Prostate gland (tissue), 2 donors: ENCODE measurements at regions not wholly inside any gene's neighbourhood (a gene's known extent, or its start where the extent isn't known, plus 50 kb on each side); places are given as distances from the start of the nearest gene placed in this dataset.

Source experiments
- POLR2A ChIP-seq: fragments of 450-650 bp; IDR thresholded peaks from one replicate; pipeline ENCODE4 v1.6.1; 2016; ENCODE audit warnings: antibody characterized with exemption, mild to moderate bottlenecking
- POLR2AphosphoS5 ChIP-seq: sonication (generic); formaldehyde crosslinking; IDR thresholded peaks from one replicate; pipeline ENCODE4 v1.6.1; 2017; ENCODE audit warnings: antibody characterized with exemption
- TF ChIP-seq, protein P1 (sequence below), 4 experiments: fragments of 200-600 bp in 2 of 4; fragments of 450-650 bp in 2 of 4; sonication (generic) in 2 of 4; IDR thresholded peaks; 1 replicate in 3 of 4; 2 replicates in 1 of 4; pipeline ENCODE4 v1.5.1; 2016 to 2019; ENCODE audit warnings: antibody characterized with exemption in 4 of 4, mild to moderate bottlenecking in 2 of 4, moderate library complexity in 2 of 4

DNA sequence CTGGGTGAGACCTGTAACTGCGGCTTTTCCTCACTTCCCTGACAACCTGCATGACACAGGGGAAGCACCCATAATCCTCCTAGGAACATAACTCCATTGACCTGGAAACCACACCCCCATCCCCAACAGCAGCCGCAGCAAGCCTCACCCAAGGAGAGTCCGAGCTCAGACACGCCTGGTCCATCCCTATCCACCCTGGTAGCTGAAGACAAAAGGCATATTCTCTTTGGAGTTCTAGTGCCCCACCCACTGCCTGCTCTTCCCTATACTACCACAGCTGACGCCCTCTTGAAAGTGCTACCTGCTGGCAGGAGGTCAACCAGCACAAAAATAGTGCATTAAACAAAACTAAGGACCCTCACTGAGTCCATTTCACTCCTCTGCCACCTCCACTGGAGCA, 1080.9 kb upstream of the IGFBP7 start:
- TF ChIP-seq POLR2A (no peak), POLR2AphosphoS5 (no peak)
- TF ChIP-seq, protein P1, sequence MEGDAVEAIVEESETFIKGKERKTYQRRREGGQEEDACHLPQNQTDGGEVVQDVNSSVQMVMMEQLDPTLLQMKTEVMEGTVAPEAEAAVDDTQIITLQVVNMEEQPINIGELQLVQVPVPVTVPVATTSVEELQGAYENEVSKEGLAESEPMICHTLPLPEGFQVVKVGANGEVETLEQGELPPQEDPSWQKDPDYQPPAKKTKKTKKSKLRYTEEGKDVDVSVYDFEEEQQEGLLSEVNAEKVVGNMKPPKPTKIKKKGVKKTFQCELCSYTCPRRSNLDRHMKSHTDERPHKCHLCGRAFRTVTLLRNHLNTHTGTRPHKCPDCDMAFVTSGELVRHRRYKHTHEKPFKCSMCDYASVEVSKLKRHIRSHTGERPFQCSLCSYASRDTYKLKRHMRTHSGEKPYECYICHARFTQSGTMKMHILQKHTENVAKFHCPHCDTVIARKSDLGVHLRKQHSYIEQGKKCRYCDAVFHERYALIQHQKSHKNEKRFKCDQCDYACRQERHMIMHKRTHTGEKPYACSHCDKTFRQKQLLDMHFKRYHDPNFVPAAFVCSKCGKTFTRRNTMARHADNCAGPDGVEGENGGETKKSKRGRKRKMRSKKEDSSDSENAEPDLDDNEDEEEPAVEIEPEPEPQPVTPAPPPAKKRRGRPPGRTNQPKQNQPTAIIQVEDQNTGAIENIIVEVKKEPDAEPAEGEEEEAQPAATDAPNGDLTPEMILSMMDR (IDR thresholded peaks at IDR 0.05): no peak
